Neural progenitor cell (in vitro differentiated cells): ENCODE measurements at regions not wholly inside any gene's neighbourhood (a gene's known extent, or its start where the extent isn't known, plus 50 kb on each side); places are given as distances from the start of the nearest gene placed in this dataset.

Experiments used
- DNase-seq: peaks from one replicate; pipeline ENCODE4 v3.0.0-alpha.2; 2016; ENCODE audit warnings: low spot score
- H2AFZ ChIP-seq: fragments of 200-600 bp; sonication (generic); replicated peaks from 2 replicates; pipeline ENCODE4 v1.6.1; 2016; ENCODE audit warnings: antibody characterized with exemption
- H3F3A ChIP-seq: fragments of 200-600 bp; sonication (generic); 2 replicates; pipeline ENCODE4 v1.6.1; 2016; ENCODE audit warnings: antibody characterized with exemption, low read depth
- H3K27ac ChIP-seq: fragments of 200-600 bp; sonication (generic); 2 replicates; pipeline ENCODE4 v1.5.1; 2016; ENCODE audit warnings: mild to moderate bottlenecking
- H3K27me3 ChIP-seq: fragments of 200-600 bp; sonication (generic); 2 replicates; pipeline ENCODE4 v1.6.1; 2016; ENCODE audit warnings: mild to moderate bottlenecking, moderate library complexity
- H3K36me3 ChIP-seq: fragments of 200-600 bp; sonication (generic); 2 replicates; pipeline ENCODE4 v1.5.1; 2016
- H3K4me1 ChIP-seq: fragments of 200-600 bp; sonication (generic); 2 replicates; pipeline ENCODE4 v1.6.1; 2016; ENCODE audit warnings: mixed run types
- H3K4me2 ChIP-seq: fragments of 200-600 bp; sonication (generic); 2 replicates; pipeline ENCODE4 v1.6.1; 2016
- H3K4me3 ChIP-seq: fragments of 200-600 bp; sonication (generic); 2 replicates; pipeline ENCODE4 v1.5.1; 2016
- H3K79me2 ChIP-seq: fragments of 200-600 bp; sonication (generic); 2 replicates; pipeline ENCODE4 v1.6.1; 2016; ENCODE audit warnings: low read depth
- H3K9ac ChIP-seq: fragments of 200-600 bp; sonication (generic); 2 replicates; pipeline ENCODE4 v1.6.1; 2016
- H3K9me3 ChIP-seq: fragments of 200-600 bp; sonication (generic); 2 replicates; pipeline ENCODE4 v1.5.1; 2016; ENCODE audit warnings: low read depth
- H4K20me1 ChIP-seq: fragments of 200-600 bp; sonication (generic); 2 replicates; pipeline ENCODE4 v1.6.1; 2016; ENCODE audit warnings: low read depth
- H3K27ac Mint-ChIP-seq: 3 replicates; pipeline ENCODE4 v1.8.0; 2021; ENCODE audit warnings: mixed read lengths
- H3K27me3 Mint-ChIP-seq: 2 replicates; pipeline ENCODE4 v1.8.0; 2022; ENCODE audit warnings: low read depth, mild to moderate bottlenecking, inconsistent platforms, moderate library complexity, mixed read lengths; ENCODE audit not compliant: insufficient read depth
- H3K36me3 Mint-ChIP-seq: 3 replicates; pipeline ENCODE4 v1.8.0; 2021; ENCODE audit warnings: mixed read lengths
- H3K4me1 Mint-ChIP-seq: 3 replicates; pipeline ENCODE4 v1.8.0; 2021; ENCODE audit warnings: mixed read lengths
- H3K4me3 Mint-ChIP-seq: 3 replicates; pipeline ENCODE4 v1.8.0; 2021; ENCODE audit warnings: mild to moderate bottlenecking, moderate library complexity, mixed read lengths
- H3K9me3 Mint-ChIP-seq: 3 replicates; pipeline ENCODE4 v1.8.0; 2020; ENCODE audit warnings: mixed read lengths
- CTCF ChIP-seq: fragments of 200-600 bp; sonication (generic); IDR thresholded peaks from 2 replicates; pipeline ENCODE4 v1.5.1; 2017; ENCODE audit warnings: antibody characterized with exemption, mild to moderate bottlenecking
- EZH2 ChIP-seq: fragments of 200-600 bp; sonication (generic); IDR thresholded peaks from 2 replicates; pipeline ENCODE4 v1.6.1; 2017; ENCODE audit warnings: antibody characterized with exemption, mild to moderate bottlenecking, moderate library complexity
- EZH2phosphoT487 ChIP-seq: fragments of 200-600 bp; sonication (generic); IDR thresholded peaks from 2 replicates; pipeline ENCODE4 v1.6.1; 2017; ENCODE audit warnings: antibody characterized with exemption

GRCh38 chr5:153900703-153901395, 137.9 kb downstream of the FAM114A2 start:
- H3K27ac Mint-ChIP-seq, result no peak overlapping the region
- Histone ChIP-seq H3K4me3 (no peak overlapping the region), H4K20me1 (no peaks in the 10 kb centered on the region), H2AFZ (no peak overlapping the region), H3K27ac (no peak overlapping the region), H3K4me1 (peaks cover 7% of the 10 kb centered on the region), H3K4me2 (no peak overlapping the region), H3K36me3 (no peaks in the 10 kb centered on the region), H3K79me2 (no peaks in the 10 kb centered on the region), H3K27me3 (no peaks in the 10 kb centered on the region), H3F3A (peaks cover 6% of the 10 kb centered on the region), H3K9ac (no peak overlapping the region), H3K9me3 (no peaks in the 10 kb centered on the region)
- no peak for TF ChIP-seq EZH2
- TF ChIP-seq EZH2phosphoT487, result no peak
- TF ChIP-seq CTCF, result no peak
- no peak overlapping the region for H3K4me3 Mint-ChIP-seq
- peaks cover 30% of the 10 kb centered on the region for H3K4me1 Mint-ChIP-seq
- no peaks in the 10 kb centered on the region for H3K9me3 Mint-ChIP-seq
- no peaks in the 10 kb centered on the region for H3K27me3 Mint-ChIP-seq
- H3K36me3 Mint-ChIP-seq, result no peaks in the 10 kb centered on the region
- no peak for DNase-seq

GRCh38 chr5:153899746-153900145, 139.0 kb downstream of the FAM114A2 start:
- Histone ChIP-seq H3K4me2 (no peak overlapping the region), H3K27me3 (no peaks in the 10 kb centered on the region), H3K79me2 (no peaks in the 10 kb centered on the region), H3K36me3 (no peaks in the 10 kb centered on the region), H3K27ac (no peak overlapping the region), H2AFZ (peak overlapping the region; percentile 45), H4K20me1 (no peaks in the 10 kb centered on the region), H3F3A (peaks cover under 1% of the 10 kb centered on the region), H3K9ac (no peak overlapping the region), H3K4me3 (no peak overlapping the region), H3K4me1 (no peaks in the 10 kb centered on the region), H3K9me3 (no peaks in the 10 kb centered on the region)
- peaks cover 32% of the 10 kb centered on the region for H3K4me1 Mint-ChIP-seq
- no peak overlapping the region for H3K27ac Mint-ChIP-seq
- no peak for TF ChIP-seq EZH2phosphoT487
- no peak for TF ChIP-seq CTCF
- no peak for TF ChIP-seq EZH2
- no peaks in the 10 kb centered on the region for H3K27me3 Mint-ChIP-seq
- no peak for DNase-seq
- H3K9me3 Mint-ChIP-seq, result no peaks in the 10 kb centered on the region
- H3K4me3 Mint-ChIP-seq, result no peak overlapping the region
- H3K36me3 Mint-ChIP-seq, result no peaks in the 10 kb centered on the region

- Histone ChIP-seq H3K4me3 (no peak overlapping the region), H3K4me1 (no peaks in the 10 kb centered on the region), H3K27ac (no peak overlapping the region), H3K36me3 (no peaks in the 10 kb centered on the region), H3K9me3 (no peaks in the 10 kb centered on the region), H3F3A (no peaks in the 10 kb centered on the region), H4K20me1 (no peaks in the 10 kb centered on the region), H3K27me3 (no peaks in the 10 kb centered on the region), H3K9ac (no peak overlapping the region), H3K79me2 (no peaks in the 10 kb centered on the region), H2AFZ (no peak overlapping the region), H3K4me2 (no peak overlapping the region)
- no peak overlapping the region for H3K4me3 Mint-ChIP-seq
- peaks cover 2% of the 10 kb centered on the region for H3K9me3 Mint-ChIP-seq
- peaks cover 32% of the 10 kb centered on the region for H3K4me1 Mint-ChIP-seq
- no peak for DNase-seq
- no peaks in the 10 kb centered on the region for H3K36me3 Mint-ChIP-seq
- no peaks in the 10 kb centered on the region for H3K27me3 Mint-ChIP-seq
- TF ChIP-seq EZH2 (no peak), CTCF (no peak), EZH2phosphoT487 (no peak)
- H3K27ac Mint-ChIP-seq, result no peak overlapping the region
These were observed 142.0 kb downstream of the FAM114A2 start for GRCh38 chr5:153896701-153897100.
